ENCODE measurements at regions not wholly inside any gene's neighbourhood (a gene's known extent, or its start where the extent isn't known, plus 50 kb on each side); places are given as distances from the start of the nearest gene placed in this dataset.

DNA sequence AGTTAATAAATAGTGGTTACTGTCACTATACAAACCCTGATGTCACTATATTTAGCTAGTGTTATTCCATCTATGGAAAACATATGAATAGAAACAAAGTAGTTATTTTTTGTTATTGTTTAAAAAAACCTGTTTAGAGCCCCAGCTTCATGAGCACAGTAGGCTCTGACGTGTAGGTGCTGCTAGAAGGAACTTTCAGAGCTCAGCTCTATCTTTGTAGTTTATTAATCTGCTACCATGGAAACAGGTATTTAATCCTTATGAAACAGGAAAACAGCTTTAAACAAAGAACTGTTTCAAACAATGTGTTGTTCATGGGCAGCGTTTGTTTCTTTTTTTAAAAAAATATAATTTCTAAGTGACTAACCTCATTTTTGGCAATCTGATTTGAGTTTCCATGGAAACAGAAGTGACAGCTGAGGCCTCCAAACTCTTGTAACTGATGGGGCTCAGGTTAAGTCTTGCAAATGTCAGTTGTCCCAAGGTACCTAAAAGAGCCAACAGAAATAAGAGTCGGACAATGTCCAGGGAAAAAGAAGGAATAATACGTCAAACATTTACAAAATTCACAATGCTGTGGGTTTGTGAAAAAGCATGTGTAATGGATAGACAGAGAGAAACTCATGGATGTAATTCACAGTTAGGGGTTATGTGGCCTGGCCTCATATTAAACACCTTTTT lies 162.0 kb upstream of the C21orf91 start:
- no peak for DNase-seq (ENCODE audit: low read depth in 2 of 2)

- no peak for DNase-seq (ENCODE audit: low read depth in 2 of 2)
These were observed 160.6 kb upstream of the C21orf91 start for GRCh38 chr21:17979763-17980162.

DNA sequence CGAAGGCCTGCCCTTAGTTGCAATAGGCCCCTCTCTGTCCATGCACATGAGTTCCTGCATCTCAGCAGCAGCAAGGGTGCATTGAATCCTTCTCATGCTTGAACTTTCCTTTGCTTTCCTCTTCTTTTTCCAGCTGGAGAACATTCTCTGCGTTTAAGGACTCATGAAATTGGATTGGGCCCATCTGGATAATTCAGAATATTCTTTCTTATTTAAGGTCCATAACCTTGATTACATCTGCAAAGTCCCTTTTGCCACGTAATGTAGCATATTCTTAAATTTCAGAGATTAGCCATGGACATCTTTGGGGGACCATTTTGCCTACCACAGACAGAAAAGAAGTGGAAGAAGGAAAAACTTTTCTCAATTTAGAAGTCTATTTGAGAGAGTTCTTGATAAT lies 159.7 kb upstream of the C21orf91 start:
- no peak for DNase-seq (ENCODE audit: low read depth in 2 of 2)

DNA sequence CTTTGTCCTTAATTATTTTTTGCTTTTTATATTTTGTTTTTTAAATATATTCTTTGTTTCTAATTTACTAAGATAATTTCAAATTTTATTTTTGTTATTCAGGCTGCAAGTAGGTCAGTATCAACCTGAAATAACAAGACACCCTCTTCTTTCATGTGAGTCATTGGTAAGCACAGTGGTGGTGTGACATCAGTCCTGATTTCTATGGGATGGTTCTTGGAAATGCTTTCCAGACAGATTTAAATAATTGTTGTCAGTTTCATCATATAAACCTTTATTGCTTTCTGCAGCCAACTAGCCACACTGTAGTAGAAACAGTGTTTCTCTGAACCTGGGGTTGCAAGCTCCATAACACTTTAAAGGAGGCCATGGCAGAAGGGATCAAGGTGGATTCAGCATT lies 157.5 kb upstream of the C21orf91 start:
- DNase-seq (ENCODE audit: low read depth in 2 of 2): no peak

GRCh38 chr21:17976139-17976538 lies 157.0 kb upstream of the C21orf91 start:
- DNase-seq (ENCODE audit: low read depth in 2 of 2): no peak

DNA sequence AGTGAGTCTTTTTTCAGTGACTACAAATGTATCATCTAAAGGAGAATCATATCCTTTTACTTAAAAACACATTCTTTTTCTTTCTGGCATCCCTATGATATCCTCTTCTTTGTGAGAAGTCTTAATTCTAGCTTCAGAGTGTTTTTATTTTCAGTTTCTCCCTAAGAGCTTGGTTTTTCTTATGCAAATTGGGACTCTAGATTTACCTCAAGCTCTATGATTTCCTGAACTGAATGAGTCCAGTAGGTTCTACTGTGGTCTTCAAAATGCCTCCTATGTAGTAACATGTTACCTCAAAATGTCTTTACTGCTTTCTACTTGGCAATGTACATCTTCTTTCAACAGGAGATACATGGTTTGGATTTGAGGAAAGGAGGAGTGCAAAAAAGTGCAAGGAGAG lies 148.2 kb upstream of the C21orf91 start:
- DNase-seq (ENCODE audit: low read depth in 2 of 2): no peak

DNA sequence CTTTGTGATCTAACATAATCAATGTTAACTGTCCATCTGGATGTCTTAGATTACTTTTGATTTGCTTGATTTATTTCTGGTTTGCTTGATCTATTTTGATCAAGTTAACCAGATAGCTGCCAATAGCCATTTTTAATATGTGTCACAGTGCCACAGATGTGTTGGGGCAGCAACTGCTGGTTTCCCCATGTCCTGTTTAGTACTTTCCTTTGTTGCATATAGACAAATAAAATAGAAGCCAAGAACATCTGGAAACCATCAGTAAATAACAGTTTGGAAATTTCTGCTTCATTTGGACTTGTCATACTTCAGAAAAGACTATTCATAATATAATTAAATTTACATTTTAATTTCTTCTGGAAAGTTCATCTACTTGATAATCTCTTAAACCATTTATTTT lies 145.6 kb upstream of the C21orf91 start:
- no peak for DNase-seq (ENCODE audit: low read depth in 2 of 2)

GRCh38 chr21:17964199-17964598 lies 145.0 kb upstream of the C21orf91 start:
- DNase-seq (ENCODE audit: low read depth in 2 of 2): no peak

GRCh38 chr21:17950591-17950990 lies 131.4 kb upstream of the C21orf91 start:
- no peak for DNase-seq (ENCODE audit: low read depth in 2 of 2)

DNA sequence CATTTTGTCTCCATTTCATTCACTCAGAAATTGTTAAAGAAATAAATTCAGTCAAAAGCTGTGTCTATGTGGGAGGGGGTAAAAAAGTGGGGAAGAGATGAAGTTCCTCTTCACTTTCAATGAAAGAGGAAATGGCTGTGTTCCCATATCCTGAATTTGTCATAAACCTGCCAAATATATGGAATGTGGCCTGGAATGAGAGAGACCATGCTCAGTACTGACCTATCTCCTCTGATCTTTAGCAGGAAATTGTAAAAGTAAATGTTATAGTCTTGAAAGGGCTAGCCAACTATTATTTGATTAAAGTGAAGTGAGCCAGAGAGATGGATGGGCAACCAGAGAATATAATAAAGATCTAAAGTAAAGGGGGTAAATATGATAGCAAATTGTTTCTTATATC lies 130.3 kb upstream of the C21orf91 start:
- no peak for DNase-seq (ENCODE audit: low read depth in 2 of 2)

DNA sequence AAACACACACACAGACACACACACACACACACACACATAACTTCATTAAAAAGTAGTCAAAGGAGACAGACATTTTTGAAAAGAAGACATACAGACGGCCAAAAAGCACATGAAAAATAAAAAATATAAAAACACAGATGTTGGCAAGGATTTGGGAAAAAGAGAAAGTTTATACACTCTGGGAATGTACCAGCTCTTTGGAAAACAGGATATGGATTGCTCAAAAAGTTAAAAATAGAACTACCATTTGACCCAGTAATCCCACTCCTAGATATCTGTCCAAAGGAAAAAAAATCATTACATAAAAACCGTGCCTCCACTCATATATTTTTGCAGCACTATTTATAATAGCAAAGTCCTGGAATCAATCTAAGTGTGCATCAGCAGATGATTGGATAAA lies 128.4 kb upstream of the C21orf91 start:
- DNase-seq (ENCODE audit: low read depth in 2 of 2): no peak

- DNase-seq (ENCODE audit: low read depth in 2 of 2): no peak
These were observed 111.9 kb upstream of the C21orf91 start for GRCh38 chr21:17931080-17931479.

DNA sequence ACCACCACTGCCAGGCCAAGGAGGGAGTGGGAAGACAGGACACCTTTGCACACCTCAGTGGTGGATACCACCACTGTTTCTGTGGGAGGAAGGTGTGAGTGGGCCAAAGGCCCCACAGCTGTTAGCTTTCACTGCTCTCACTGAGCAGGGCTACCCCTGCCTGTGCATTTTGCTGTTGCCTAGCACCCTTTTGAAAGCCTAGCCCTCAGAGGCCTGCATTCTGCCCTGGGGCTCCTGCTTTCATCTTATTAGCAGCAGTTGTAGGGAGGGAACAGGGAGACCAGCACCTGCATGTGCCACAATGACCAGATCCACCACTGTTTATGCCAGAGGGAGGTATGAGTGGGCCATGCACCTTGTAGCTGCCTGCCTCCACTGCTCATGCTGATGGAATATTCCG lies 110.9 kb upstream of the C21orf91 start:
- no peak for DNase-seq (ENCODE audit: low read depth in 2 of 2)

GRCh38 chr21:17929510-17929909 lies 110.4 kb upstream of the C21orf91 start:
- no peak for DNase-seq (ENCODE audit: low read depth in 2 of 2)

DNA sequence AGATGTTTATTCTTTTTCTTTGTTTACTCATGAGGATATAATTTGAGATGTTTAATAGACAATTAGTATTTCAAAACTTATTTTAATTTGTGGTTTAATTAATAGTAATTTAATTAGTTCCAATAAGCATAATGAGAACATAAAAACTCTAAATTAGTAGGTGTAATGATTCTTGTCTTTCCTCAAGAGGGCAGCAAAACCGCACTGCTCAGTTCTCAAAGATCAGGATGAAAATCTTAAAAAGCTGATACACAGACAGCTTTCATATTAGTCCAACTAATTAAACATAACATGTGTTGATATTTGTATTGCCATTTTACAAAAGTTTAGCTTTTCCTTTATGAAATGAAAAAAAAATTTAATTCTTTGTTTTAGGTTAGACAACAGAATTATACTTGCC lies 106.7 kb upstream of the C21orf91 start:
- DNase-seq (ENCODE audit: low read depth in 2 of 2): no peak

DNA sequence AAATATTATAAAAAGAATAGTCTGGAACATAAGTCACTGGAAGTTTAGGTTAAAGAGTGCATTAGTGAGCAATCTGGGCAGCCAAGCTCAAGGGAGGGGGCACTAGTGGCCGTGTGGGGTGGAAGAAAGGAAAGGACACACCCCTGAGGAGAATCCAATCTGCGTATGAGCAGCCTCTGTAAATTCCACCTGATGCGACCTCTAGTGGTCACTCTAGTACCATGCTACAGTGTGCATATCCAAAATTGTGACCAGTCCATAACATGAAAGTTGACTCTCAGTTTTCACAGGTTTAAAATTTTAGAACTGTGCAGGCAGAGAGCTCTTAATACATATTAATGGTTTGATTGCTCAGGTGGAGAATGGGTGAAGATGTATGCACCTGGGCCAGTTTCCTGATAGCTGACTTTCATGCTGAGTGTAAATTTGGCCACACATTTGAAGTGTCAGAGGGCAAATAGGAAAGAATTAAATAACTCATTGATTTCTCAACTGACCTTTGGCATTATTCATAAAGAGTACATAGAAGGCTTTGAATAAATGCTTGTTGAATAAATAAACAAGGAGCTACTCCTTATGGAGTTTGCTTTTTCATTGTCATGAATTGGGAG lies 105.9 kb upstream of the C21orf91 start:
- DNase-seq (ENCODE audit: low read depth in 2 of 2): no peak

GRCh38 chr21:17921579-17922530 lies 102.7 kb upstream of the C21orf91 start:
- peak; percentile 82 to 83 for DNase-seq (ENCODE audit: low read depth in 2 of 2)

GRCh38 chr21:17915976-17916375 lies 96.8 kb upstream of the C21orf91 start:
- DNase-seq (ENCODE audit: low read depth in 2 of 2): no peak

GRCh38 chr21:17911628-17912027 lies 92.5 kb upstream of the C21orf91 start:
- peak in 1 of 2 experiments; percentile 29 for DNase-seq (ENCODE audit: low read depth in 2 of 2)

DNA sequence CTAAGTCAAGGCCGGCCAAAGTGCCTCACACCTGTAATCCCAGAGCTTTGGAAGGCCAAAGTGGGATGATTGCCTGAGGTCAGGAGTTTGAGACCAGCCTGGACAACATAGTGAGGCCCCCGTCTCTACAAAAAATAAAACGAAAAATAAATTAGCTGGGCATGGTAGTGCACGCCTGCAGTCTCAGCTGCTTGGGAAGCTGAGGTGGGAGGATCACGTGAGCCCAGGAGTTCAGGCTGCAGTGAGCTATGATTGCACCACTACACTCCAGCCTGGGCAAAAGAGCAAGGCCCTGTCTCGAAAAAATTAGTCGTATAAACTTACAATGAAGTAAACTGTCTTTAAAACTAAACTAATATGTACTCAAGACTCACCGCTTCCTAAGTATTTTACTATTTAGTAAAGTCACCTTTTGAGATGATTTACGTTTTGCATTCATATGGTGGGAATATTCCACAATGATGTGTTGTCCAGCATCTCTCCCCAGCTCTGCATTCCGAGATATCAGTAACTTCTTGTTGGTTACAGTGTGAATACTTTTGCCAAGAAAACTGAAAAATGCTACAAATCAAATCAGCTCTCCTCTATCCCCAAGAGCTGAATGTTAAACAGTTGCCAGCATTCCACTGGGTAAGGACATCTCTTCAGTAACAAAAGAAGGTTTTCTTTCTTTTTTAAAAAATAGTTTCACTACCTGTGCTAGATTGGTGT lies 84.9 kb upstream of the C21orf91 start:
- peak; percentile 44 to 51 for DNase-seq (ENCODE audit: low read depth in 2 of 2)

- no peak for DNase-seq (ENCODE audit: low read depth in 2 of 2)
These were observed 84.1 kb upstream of the C21orf91 start for GRCh38 chr21:17903029-17903806.

Measured in fibroblast of skin of left quadriceps (primary cell).